ENCODE measurements at regions not wholly inside any gene's neighbourhood (a gene's known extent, or its start where the extent isn't known, plus 50 kb on each side); places are given as distances from the start of the nearest gene placed in this dataset.

- TF ChIP-seq POLR2A (IDR thresholded peaks at IDR 0.05; ENCODE audit: low read length) (no peak), GATA1 (IDR thresholded peaks at IDR 0.05; ENCODE audit: low read depth, low read length) (no peak)
- no peak for DNase-seq
Observed at GRCh38 chr13:89803839-89804238, 1543.6 kb upstream of the MIR17HG start.

DNA sequence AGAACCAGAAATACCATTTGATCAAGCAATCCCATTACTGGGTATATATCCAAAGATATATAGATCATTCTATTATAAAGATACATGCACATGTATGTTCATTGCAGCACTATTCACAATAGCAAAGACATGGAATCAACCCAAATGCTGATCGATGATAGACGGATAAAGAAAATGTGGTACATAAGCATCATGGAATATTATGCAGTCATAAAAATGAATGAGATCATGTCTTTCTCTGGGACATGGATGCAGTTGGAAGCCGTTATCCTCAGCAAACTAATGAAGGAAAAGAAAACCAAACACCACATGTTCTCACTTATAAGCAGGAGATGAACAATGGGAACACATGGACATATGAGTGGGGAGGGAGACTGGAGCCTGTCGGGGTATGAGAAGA lies 1540.9 kb upstream of the MIR17HG start:
- TF ChIP-seq POLR2A (IDR thresholded peaks at IDR 0.05; ENCODE audit: low read length): no peak
- TF ChIP-seq GATA1 (IDR thresholded peaks at IDR 0.05; ENCODE audit: low read depth, low read length): no peak
- DNase-seq: no peak

DNA sequence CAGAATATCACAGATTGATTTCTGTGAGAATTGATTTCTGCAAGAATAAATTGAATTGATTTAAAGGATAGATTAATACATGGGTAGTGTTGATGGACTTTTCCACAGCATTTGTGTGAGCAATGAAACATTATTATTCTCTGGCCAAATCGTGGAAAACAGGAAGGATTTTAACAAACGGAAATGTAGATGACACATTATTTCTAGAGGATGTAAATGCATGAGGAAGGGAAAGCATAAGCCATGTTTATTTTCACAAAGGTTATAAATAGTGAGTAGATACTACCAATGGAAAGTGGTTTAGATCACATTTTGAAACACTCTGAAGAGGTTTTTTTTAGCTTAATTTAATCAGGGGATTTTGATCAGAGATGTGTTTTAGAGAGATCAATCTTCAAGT lies 1534.6 kb upstream of the MIR17HG start:
- TF ChIP-seq POLR2A (IDR thresholded peaks at IDR 0.05; ENCODE audit: low read length): no peak
- no peak for TF ChIP-seq GATA1 (IDR thresholded peaks at IDR 0.05; ENCODE audit: low read depth, low read length)
- DNase-seq: no peak

DNA sequence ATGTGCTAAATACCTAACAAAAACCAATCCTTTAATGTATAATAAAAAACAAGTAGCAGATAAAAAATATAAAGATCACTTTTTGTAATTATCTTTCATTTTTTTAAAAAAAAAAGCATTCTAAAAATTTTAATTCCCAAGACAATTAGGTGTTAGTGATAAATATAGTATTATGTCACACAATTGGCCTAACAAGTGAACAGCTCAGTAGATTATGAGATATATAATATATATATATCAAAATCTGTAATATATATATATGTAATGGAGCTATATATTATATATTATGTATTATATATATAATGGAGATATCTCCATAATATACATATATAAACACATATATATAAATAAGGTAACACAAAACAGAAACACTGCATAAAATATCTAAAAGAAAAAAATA lies 1531.1 kb upstream of the MIR17HG start:
- TF ChIP-seq POLR2A (IDR thresholded peaks at IDR 0.05; ENCODE audit: low read length): no peak
- no peak for TF ChIP-seq GATA1 (IDR thresholded peaks at IDR 0.05; ENCODE audit: low read depth, low read length)

GRCh38 chr13:89822467-89822866 lies 1525.0 kb upstream of the MIR17HG start:
- TF ChIP-seq GATA1 (IDR thresholded peaks at IDR 0.05; ENCODE audit: low read depth, low read length): no peak
- no peak for DNase-seq

More for the DNA sequence above, 1531.1 kb upstream of the MIR17HG start:
- no peak for DNase-seq

- no peak for TF ChIP-seq POLR2A (IDR thresholded peaks at IDR 0.05; ENCODE audit: low read length)
- TF ChIP-seq GATA1 (IDR thresholded peaks at IDR 0.05; ENCODE audit: low read depth, low read length): no peak
- no peak for DNase-seq
Observed at GRCh38 chr13:89827552-89827951, 1519.9 kb upstream of the MIR17HG start.

DNA sequence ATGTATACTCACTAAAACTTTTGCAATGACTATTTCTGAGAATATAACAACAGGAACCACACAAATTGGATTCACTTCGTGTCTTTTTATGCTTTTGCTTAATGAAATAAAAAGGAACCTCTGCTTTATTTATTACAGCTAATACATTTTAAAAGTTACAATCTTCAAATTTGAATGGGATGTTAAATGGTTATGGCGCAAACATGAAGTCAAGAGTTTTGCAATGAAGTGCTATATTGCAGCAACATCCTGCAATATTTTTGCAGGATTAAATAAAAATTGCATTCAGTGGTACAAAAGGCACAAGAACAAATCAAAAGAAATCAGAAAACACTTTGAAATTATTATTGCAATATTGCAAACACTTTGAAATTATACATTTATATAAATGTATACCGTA lies 1519.0 kb upstream of the MIR17HG start:
- TF ChIP-seq GATA1 (IDR thresholded peaks at IDR 0.05; ENCODE audit: low read depth, low read length) (no peak), POLR2A (IDR thresholded peaks at IDR 0.05; ENCODE audit: low read length) (no peak)
- DNase-seq: no peak

GRCh38 chr13:89831157-89831556 lies 1516.3 kb upstream of the MIR17HG start:
- no peak for DNase-seq

GRCh38 chr13:89832827-89833226 lies 1514.7 kb upstream of the MIR17HG start:
- TF ChIP-seq GATA1 (IDR thresholded peaks at IDR 0.05; ENCODE audit: low read depth, low read length) (no peak), POLR2A (IDR thresholded peaks at IDR 0.05; ENCODE audit: low read length) (no peak)
- DNase-seq: no peak

More at GRCh38 chr13:89831157-89831556, 1516.3 kb upstream of the MIR17HG start:
- no peak for TF ChIP-seq POLR2A (IDR thresholded peaks at IDR 0.05; ENCODE audit: low read length)
- TF ChIP-seq GATA1 (IDR thresholded peaks at IDR 0.05; ENCODE audit: low read depth, low read length): no peak

DNA sequence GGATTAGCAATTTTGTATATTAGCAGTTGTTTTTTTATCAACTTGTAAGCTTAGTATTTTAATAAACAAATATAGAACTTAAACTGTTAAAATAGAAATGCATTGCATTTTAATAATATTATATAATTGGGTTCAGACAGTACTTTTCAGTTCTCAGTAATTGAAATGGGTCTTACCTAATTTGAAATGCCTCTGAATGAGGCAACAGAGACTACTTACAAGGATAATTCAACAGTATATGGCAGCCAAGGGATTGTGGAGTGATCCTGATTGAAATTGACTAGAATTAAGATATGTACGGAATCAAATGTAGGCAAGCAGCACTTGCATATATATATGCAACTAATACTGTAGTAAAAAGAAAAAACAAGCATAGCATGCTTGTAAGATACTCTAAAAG lies 1503.9 kb upstream of the MIR17HG start:
- TF ChIP-seq POLR2A (IDR thresholded peaks at IDR 0.05; ENCODE audit: low read length) (no peak), GATA1 (IDR thresholded peaks at IDR 0.05; ENCODE audit: low read depth, low read length) (no peak)

GRCh38 chr13:89845874-89846273 lies 1501.6 kb upstream of the MIR17HG start:
- DNase-seq: no peak
- TF ChIP-seq POLR2A (IDR thresholded peaks at IDR 0.05; ENCODE audit: low read length) (no peak), GATA1 (IDR thresholded peaks at IDR 0.05; ENCODE audit: low read depth, low read length) (no peak)

More for the DNA sequence above, 1503.9 kb upstream of the MIR17HG start:
- DNase-seq: no peak

GRCh38 chr13:89846926-89847585 lies 1500.4 kb upstream of the MIR17HG start:
- no peak for DNase-seq
- TF ChIP-seq GATA1 (IDR thresholded peaks at IDR 0.05; ENCODE audit: low read depth, low read length) (no peak), POLR2A (IDR thresholded peaks at IDR 0.05; ENCODE audit: low read length) (no peak)

- DNase-seq: no peak
- TF ChIP-seq POLR2A (IDR thresholded peaks at IDR 0.05; ENCODE audit: low read length) (no peak), GATA1 (IDR thresholded peaks at IDR 0.05; ENCODE audit: low read depth, low read length) (no peak)
Observed at GRCh38 chr13:89852570-89852969, 1494.9 kb upstream of the MIR17HG start.

DNA sequence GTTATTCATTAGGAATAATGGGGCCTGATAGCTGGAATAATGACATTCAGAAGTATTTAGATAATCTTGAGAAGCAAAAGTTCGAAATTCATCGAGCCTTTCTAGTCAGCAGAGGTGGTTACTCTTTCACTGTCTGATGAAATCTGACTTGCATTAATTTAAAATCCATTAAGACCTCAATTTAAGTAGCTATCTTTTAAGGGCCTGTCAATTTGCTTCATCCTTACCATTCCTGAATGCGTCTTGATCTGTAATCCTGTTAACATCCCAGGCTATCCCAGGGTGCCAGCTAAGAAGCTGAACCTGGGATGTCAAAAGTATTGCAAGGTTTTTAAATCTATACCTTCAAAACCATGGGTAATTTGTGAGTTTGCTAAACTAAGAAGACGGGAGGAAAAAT lies 1491.0 kb upstream of the MIR17HG start:
- TF ChIP-seq GATA1 (IDR thresholded peaks at IDR 0.05; ENCODE audit: low read depth, low read length): no peak
- TF ChIP-seq POLR2A (IDR thresholded peaks at IDR 0.05; ENCODE audit: low read length): no peak

DNA sequence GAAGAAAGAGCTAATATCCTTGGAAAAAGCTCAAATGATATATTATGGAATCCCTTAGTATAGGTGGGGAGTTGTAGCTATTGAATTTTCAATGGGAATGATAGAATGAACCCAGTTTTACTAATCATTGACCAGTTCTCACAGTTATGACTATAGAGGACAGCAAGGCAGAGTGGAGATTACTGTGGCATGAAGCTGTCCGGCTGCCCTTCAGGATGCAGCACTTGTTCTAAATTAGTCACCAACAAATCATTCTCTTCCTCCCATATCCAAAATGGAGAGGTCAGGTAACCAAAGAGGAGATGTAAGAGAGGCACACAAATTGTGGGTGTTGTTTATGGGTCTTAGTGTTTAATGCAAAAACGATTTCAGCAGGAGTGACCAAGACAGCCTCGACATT lies 1490.0 kb upstream of the MIR17HG start:
- TF ChIP-seq GATA1 (IDR thresholded peaks at IDR 0.05; ENCODE audit: low read depth, low read length): no peak
- TF ChIP-seq POLR2A (IDR thresholded peaks at IDR 0.05; ENCODE audit: low read length): no peak
- DNase-seq: no peak

More for the DNA sequence above, 1491.0 kb upstream of the MIR17HG start:
- no peak for DNase-seq

All from erythroblast (primary cell).